ENCODE measurements at regions not wholly inside any gene's neighbourhood (a gene's known extent, or its start where the extent isn't known, plus 50 kb on each side); places are given as distances from the start of the nearest gene placed in this dataset.

DNA sequence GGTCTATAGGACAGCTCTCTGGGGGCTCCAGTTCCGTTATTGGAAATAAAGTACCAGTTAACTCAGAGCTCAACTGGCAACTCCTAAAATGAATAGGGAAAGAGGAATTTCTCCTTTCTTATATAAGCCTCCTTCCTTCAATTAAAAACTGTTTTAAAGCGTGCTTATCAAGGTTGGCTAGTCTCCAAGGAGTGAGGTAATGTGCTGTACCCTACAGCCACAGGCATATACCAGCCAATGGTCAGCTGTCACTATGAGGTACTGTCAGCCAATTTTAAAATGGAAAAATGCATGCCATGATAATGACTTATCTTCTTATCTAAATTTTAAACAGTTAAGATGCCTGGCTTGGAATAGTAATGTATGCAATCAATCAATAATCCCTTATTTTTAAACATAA, 76.2 kb downstream of the PLCE1 start:
- TF ChIP-seq, protein P1, sequence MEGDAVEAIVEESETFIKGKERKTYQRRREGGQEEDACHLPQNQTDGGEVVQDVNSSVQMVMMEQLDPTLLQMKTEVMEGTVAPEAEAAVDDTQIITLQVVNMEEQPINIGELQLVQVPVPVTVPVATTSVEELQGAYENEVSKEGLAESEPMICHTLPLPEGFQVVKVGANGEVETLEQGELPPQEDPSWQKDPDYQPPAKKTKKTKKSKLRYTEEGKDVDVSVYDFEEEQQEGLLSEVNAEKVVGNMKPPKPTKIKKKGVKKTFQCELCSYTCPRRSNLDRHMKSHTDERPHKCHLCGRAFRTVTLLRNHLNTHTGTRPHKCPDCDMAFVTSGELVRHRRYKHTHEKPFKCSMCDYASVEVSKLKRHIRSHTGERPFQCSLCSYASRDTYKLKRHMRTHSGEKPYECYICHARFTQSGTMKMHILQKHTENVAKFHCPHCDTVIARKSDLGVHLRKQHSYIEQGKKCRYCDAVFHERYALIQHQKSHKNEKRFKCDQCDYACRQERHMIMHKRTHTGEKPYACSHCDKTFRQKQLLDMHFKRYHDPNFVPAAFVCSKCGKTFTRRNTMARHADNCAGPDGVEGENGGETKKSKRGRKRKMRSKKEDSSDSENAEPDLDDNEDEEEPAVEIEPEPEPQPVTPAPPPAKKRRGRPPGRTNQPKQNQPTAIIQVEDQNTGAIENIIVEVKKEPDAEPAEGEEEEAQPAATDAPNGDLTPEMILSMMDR (conservative IDR thresholded peaks at IDR 0.05) = no peak
- no peak overlapping the region for H3K27ac Mint-ChIP-seq
- H3K27ac ChIP-seq (ENCODE audit: low read depth, low read length) = no peak overlapping the region
- H3K9ac ChIP-seq (ENCODE audit: extremely low read depth, low read length, poor library complexity, severe bottlenecking) = no peak overlapping the region
- no peaks in the 10 kb centered on the region for H3K27me3 ChIP-seq (ENCODE audit: control insufficient read depth, insufficient read depth, low read length, poor library complexity, severe bottlenecking)
- DNase-seq = no peak
- no peak overlapping the region for H3K4me3 ChIP-seq (ENCODE audit: low read length)
- H3K9me3 Mint-ChIP-seq = peaks cover 6% of the 10 kb centered on the region
- peaks cover 1% of the 10 kb centered on the region for H3K9me3 ChIP-seq (ENCODE audit: control insufficient read depth, low read length)
- peaks cover 5% of the 10 kb centered on the region for H3K27me3 Mint-ChIP-seq (ENCODE audit: insufficient read depth)
- 89 to 100% methylated on average over 1 to 2 of the region's 2 CpGs for WGBS, 2 experiments (ENCODE audit: insufficient coverage in 1 of 2, insufficient read length in 1 of 2)
- peaks cover 11% of the 10 kb centered on the region for H3K36me3 Mint-ChIP-seq (ENCODE audit: low read depth)
- H3K36me3 ChIP-seq (ENCODE audit: control insufficient read depth, insufficient read depth, low read length) = peaks cover 3% of the 10 kb centered on the region
- peaks cover 4% of the 10 kb centered on the region for H3K4me1 ChIP-seq (ENCODE audit: control insufficient read depth, insufficient read depth, low read length)
- H3K4me3 Mint-ChIP-seq = no peak overlapping the region
- H3K4me1 Mint-ChIP-seq = peaks cover 13% of the 10 kb centered on the region

DNA sequence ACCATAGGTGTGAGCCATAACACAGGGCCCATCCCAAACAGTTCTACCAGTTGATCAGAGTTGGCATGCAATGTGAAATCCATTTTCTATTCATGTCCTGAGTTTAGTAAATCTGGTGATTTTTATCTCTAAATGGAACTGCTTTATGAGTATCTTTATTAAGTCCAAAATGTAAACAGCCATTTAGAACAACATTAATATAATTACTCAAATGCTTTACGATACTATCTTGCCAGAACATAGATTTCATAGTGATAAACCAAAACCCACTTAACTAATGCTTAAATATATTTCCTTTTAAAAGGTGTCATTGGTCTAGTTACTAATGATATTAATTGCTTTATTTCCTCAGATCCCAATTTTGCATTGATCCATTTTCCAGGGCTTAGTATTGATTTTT, 80.7 kb downstream of the PLCE1 start:
- Mint-ChIP-seq H3K27ac (no peak overlapping the region), H3K4me3 (no peak overlapping the region), H3K4me1 (peaks cover 18% of the 10 kb centered on the region), H3K9me3 (peaks cover 6% of the 10 kb centered on the region), H3K27me3 (ENCODE audit: insufficient read depth) (peaks cover 3% of the 10 kb centered on the region), H3K36me3 (ENCODE audit: low read depth) (peaks cover 14% of the 10 kb centered on the region)
- Histone ChIP-seq H3K36me3 (ENCODE audit: control insufficient read depth, insufficient read depth, low read length) (peaks cover 7% of the 10 kb centered on the region), H3K27me3 (ENCODE audit: control insufficient read depth, insufficient read depth, low read length, poor library complexity, severe bottlenecking) (no peaks in the 10 kb centered on the region), H3K9ac (ENCODE audit: extremely low read depth, low read length, poor library complexity, severe bottlenecking) (no peak overlapping the region), H3K4me1 (ENCODE audit: control insufficient read depth, insufficient read depth, low read length) (peaks cover 4% of the 10 kb centered on the region), H3K27ac (ENCODE audit: low read depth, low read length) (no peak overlapping the region), H3K9me3 (ENCODE audit: control insufficient read depth, low read length) (peaks cover 4% of the 10 kb centered on the region), H3K4me3 (ENCODE audit: low read length) (no peak overlapping the region)
- DNase-seq = no peak
- 100% methylated on average over 1 of the region's 1 CpG for WGBS, 2 experiments (ENCODE audit: insufficient coverage in 1 of 2, insufficient read length in 1 of 2)
- TF ChIP-seq, protein P1 (conservative IDR thresholded peaks at IDR 0.05) = no peak

DNA sequence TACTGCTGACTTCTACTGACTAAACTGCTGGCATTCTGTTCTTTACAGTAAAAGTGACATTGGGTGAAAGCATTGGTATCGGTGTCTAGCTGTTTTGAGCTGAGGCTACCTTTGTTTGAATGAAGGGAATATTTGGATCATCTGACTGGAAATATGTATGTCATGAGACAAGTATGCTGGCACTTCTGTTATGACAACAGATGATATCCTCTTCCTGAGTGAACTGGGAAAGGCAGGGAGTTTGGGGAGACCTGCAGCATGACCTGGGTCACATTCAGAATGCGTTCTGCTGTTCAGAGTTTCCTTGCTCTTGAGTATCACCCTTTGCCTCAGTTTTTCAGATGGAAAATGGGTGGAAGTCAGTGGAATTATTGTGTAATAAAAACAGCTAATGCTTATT, 81.8 kb downstream of the PLCE1 start:
- peaks cover 7% of the 10 kb centered on the region for H3K36me3 ChIP-seq (ENCODE audit: control insufficient read depth, insufficient read depth, low read length)
- no peaks in the 10 kb centered on the region for H3K27me3 ChIP-seq (ENCODE audit: control insufficient read depth, insufficient read depth, low read length, poor library complexity, severe bottlenecking)
- H3K9me3 ChIP-seq (ENCODE audit: control insufficient read depth, low read length) = peaks cover 10% of the 10 kb centered on the region
- peaks cover 11% of the 10 kb centered on the region for H3K9me3 Mint-ChIP-seq
- peaks cover 4% of the 10 kb centered on the region for H3K4me1 ChIP-seq (ENCODE audit: control insufficient read depth, insufficient read depth, low read length)
- peaks cover 3% of the 10 kb centered on the region for H3K27me3 Mint-ChIP-seq (ENCODE audit: insufficient read depth)
- WGBS, 2 experiments (ENCODE audit: insufficient coverage in 1 of 2, insufficient read length in 1 of 2) = 98% methylated on average over 2 of the region's 2 CpGs; no CpG with 5 or more reads in 1 of the 2 experiments
- H3K27ac Mint-ChIP-seq = no peak overlapping the region
- peaks cover 16% of the 10 kb centered on the region for H3K4me1 Mint-ChIP-seq
- DNase-seq = no peak
- no peak overlapping the region for H3K4me3 Mint-ChIP-seq
- no peak overlapping the region for H3K9ac ChIP-seq (ENCODE audit: extremely low read depth, low read length, poor library complexity, severe bottlenecking)
- TF ChIP-seq, protein P1 (conservative IDR thresholded peaks at IDR 0.05) = no peak
- no peak overlapping the region for H3K4me3 ChIP-seq (ENCODE audit: low read length)
- no peak overlapping the region for H3K27ac ChIP-seq (ENCODE audit: low read depth, low read length)
- H3K36me3 Mint-ChIP-seq (ENCODE audit: low read depth) = peaks cover 14% of the 10 kb centered on the region
